Stimulated activated CD4-positive, alpha-beta T cell treated with anti-CD3 and anti-CD28 coated beads, Interleukin-4, amount 100 ng/mL, for 48 hours (primary cell): ENCODE measurements at regions not wholly inside any gene's neighbourhood (a gene's known extent, or its start where the extent isn't known, plus 50 kb on each side); places are given as distances from the start of the nearest gene placed in this dataset.

Experiments used
- DNase-seq, 2 donors: peaks; one replicate each; pipeline ENCODE4 v3.0.0-alpha.2; 2020; ENCODE audit warnings: low read depth in 2 of 2

GRCh38 chr9:96183751-96184150, 118.2 kb downstream of the HSD17B3 start:
- DNase-seq = no peak

GRCh38 chr9:96178153-96178552, 123.8 kb downstream of the HSD17B3 start:
- DNase-seq = no peak

GRCh38 chr9:96177719-96178028, 124.3 kb downstream of the HSD17B3 start:
- no peak for DNase-seq

DNA sequence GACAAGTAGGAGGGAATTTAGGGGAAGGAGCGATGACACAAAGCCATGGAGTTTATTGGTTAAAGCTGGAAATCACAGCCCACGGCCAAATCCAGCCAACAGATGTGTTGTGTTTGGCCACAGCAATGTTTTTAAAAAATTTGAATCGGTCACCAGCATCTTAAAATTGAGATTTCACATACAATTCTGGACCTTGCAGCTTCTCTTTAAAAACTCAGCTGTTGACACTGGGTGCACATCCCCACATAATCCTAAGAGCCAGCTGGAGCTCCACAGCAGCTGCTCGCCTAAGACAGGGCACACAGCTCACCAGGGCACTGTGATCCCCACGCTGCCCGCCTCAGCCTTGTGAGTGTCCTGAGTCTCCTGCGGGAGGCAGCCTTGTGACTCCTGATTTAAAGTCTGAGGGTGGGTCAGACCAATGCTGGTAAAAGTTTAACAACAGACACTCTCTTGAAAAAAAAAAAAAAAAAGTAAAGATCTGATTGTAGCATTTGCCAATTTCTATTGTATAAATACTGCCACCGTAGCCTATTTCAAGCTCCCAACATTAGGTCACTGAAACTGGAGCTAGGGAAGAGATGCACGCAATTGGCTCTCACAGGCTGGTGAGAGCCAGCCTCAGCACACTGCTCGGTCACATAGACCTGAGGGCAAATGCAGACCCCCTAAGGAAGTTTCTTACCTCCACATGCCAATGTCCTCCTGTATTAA, 124.8 kb downstream of the HSD17B3 start:
- no peak for DNase-seq

DNA sequence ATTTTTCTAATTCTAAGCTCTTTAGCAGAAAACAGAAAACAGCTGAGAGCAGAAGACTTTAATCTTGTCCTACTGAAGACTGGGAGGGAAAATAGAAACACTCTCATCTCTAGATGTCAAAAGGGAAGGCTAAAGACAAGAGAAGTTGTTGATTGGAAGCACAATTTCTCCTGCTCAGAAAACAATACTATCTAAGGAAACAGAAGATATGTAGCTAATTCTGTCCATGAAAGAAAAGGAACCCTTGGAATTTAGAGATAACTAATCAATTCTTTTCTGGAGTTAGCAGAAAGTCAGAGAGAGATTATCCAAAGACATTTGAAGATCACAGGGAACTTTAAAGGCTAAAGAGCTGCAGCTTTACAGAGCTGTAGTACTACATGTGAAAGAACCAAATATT, 126.2 kb downstream of the HSD17B3 start:
- no peak for DNase-seq

GRCh38 chr9:96175001-96175400, 127.0 kb downstream of the HSD17B3 start:
- no peak for DNase-seq

GRCh38 chr9:96174371-96174770, 127.6 kb downstream of the HSD17B3 start:
- no peak for DNase-seq

- DNase-seq = no peak
These were observed 128.3 kb downstream of the HSD17B3 start for GRCh38 chr9:96173640-96174039.

DNA sequence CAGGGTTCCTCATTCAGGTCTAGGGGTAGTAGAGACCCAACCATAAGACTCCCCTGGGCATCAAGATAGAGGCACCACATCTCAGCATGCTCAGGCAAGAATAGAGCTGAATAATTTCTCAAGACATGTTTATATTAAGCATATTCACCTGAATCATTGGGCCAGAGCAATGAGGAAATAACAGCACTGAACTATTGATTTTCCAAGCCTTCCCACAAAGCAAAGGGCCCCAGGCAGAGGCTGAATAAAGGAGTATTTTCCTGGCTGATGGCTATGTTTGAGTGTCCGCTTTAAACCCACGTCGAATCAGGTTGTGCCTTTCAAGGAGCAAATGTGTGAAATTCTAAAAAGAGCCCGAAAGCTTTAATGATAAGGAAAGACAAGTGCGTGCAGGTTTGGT, 129.2 kb downstream of the HSD17B3 start:
- no peak for DNase-seq

DNA sequence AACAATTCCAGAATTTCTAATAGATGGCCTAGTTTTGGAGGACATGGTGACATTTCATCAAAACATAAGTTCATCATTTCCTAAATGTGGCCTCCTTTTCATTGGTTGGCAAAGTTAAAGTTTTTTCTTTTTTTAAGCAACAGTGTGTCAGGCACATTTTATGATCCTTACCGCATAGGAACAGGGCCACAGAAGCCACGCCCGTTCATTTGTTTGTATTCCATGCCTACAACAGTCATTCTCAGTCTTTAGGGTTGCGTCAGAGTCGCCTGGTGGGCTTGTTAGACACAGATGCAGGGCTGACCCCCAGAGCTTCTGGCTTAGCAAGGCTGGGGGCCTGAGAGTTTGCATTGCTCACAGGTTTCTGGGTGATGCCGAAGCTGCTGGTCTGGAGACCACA, 130.2 kb downstream of the HSD17B3 start:
- DNase-seq = no peak

- DNase-seq = no peak
These were observed 132.1 kb downstream of the HSD17B3 start for GRCh38 chr9:96169901-96170300.

GRCh38 chr9:96169484-96169883, 132.5 kb downstream of the HSD17B3 start:
- DNase-seq = no peak

GRCh38 chr9:96168882-96169281, 133.1 kb downstream of the HSD17B3 start:
- no peak for DNase-seq

DNA sequence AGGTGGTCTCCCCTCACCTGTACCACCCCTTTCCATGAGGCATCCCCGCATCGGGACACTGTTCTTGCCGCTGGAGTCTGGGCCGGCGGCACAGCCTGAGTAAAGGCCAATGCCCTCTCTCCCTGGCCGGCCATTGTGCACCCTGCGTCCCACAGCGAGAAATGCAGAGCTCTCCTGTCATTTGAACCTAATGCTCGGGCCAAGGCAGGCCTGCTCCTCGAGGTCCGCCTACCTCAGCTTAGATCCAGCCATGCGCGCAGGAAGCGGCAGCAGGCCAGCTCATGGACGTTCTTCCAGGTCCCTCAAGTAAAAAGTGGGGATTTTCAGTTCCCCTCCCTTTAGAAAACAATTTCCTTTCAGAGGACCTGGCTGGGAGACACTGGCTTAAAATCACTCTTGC, 135.0 kb downstream of the HSD17B3 start:
- DNase-seq = no peak

DNA sequence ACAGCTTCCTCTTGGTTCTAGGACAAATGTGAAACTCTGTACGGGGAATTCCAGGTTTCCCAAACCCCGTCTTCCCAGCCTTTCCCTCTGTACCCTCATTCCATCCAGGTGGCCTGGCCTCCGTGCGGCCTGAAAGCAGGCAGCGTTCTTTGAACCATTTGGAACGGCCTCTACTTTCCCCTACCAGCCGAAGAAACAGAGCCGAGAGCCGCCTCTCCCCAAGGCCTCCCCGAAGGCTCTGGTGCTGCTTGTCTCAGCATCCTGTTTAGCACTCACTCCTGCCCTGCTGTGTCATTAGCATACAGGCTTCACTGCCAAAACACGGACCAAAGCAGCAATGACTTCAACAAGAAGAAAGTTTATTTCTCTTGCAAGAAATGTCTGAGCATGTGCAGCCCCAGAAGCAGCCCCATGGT, 137.7 kb downstream of the HSD17B3 start:
- DNase-seq = no peak

- no peak for DNase-seq
These were observed 138.3 kb downstream of the HSD17B3 start for GRCh38 chr9:96163712-96164111.

DNA sequence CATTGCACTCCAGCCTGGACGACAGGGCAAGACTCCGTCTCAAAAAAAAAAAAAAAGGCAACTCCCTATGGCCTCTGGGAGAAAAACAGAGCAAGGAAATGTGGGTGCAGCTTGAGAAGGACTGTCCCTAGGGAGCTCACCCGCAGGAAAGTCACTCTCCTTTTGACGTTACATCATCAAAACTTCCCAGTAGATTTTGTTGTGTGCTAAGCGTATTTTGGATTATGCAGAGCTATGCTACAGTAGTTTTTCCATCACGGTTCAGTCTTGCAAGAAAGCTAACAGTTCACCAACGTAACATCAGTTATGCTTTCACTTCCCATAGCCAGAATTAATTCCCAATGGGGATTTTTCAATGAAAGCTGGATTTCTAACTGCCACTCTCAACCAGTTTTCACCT, 138.8 kb downstream of the HSD17B3 start:
- no peak for DNase-seq

- no peak for DNase-seq
These were observed 140.2 kb downstream of the HSD17B3 start for GRCh38 chr9:96161819-96162218.

DNA sequence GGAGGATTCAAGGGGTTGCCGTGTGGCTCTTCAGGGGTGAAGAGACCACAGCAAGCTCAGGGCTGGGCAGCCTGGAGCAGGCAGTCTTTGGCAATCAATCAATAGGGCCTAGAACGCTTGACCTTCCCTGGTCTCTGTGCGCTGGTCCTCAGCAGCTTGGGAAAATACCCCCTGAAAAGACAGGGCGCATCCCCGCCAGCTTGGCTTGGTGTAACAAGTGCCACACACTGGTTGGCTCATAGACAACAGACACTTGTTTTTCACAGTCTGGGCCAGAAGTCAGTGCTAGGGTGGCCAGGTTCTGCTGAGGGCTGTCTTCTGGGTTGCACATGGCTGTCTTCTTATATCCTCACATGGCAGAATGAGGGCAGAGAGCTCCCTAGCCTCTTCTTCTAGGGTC, 141.1 kb downstream of the HSD17B3 start:
- no peak for DNase-seq

GRCh38 chr9:96160168-96160567, 141.8 kb downstream of the HSD17B3 start:
- DNase-seq = no peak

GRCh38 chr9:96159596-96159995, 142.4 kb downstream of the HSD17B3 start:
- DNase-seq = no peak

GRCh38 chr9:96158909-96159575, 142.9 kb downstream of the HSD17B3 start:
- DNase-seq = no peak

DNA sequence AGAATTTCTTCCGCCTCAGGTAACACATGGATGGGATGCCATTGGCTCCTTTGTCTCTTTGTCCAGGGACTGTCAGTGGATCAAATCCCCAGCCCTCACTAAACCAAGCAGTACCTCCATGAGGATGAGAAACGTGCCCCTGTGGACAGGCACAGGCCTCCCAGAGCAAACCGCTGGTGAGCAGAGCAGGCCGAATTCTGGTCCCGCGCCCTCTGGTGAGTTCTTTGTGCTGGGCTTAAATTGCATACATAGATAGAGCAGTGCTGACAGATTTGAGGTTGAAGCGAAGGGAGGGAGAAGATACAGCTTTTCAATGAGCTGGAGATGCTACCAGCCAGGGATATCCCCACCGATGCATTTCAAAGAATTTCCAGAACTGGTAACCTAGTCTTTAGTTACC, 143.8 kb downstream of the HSD17B3 start:
- no peak for DNase-seq

DNA sequence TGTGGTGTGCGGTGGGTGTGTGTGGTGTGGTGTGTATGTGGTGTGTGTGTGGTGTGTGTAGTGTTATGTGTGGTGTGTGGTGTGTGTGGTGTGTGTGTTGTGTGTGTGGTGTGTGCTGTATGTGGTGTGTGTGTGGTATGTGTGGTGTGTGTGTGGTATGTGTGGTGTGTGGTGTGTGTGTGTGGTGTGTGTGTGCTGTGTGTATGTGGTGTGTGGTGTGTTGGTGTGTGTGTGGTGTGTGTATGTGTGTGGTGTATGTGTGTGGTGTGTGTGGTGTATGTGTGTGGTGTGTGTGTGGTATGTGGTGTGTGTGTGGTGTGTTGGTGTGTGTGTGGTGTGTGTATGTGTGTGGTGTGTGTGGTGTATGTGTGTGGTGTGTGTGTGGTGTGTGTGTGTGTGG, 144.3 kb downstream of the HSD17B3 start:
- no peak for DNase-seq
